ENCODE measurements at regions not wholly inside any gene's neighbourhood (a gene's known extent, or its start where the extent isn't known, plus 50 kb on each side); places are given as distances from the start of the nearest gene placed in this dataset.

DNA sequence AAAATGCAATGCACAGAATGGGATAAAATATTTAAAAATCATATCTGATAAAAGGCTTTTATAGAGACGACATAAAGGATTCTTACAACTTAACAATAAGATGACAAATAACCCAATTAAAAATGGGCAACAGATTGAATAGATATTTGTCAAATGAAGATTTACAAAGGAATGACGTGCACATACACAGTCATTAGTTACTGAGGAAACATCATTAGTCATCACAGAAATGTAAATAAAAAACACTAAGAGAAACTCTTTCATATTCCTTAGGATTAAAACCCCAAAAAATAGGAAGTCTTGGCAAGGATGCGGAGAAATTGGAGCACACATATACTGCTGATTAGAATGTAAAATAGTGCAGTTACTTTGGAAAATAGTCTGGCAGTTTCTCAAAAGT is 1886.0 kb upstream of the CDH6 start:
- TF ChIP-seq, protein P1, sequence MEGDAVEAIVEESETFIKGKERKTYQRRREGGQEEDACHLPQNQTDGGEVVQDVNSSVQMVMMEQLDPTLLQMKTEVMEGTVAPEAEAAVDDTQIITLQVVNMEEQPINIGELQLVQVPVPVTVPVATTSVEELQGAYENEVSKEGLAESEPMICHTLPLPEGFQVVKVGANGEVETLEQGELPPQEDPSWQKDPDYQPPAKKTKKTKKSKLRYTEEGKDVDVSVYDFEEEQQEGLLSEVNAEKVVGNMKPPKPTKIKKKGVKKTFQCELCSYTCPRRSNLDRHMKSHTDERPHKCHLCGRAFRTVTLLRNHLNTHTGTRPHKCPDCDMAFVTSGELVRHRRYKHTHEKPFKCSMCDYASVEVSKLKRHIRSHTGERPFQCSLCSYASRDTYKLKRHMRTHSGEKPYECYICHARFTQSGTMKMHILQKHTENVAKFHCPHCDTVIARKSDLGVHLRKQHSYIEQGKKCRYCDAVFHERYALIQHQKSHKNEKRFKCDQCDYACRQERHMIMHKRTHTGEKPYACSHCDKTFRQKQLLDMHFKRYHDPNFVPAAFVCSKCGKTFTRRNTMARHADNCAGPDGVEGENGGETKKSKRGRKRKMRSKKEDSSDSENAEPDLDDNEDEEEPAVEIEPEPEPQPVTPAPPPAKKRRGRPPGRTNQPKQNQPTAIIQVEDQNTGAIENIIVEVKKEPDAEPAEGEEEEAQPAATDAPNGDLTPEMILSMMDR (IDR thresholded peaks at IDR 0.05) = no peak
- TF ChIP-seq EZH2 (IDR thresholded peaks at IDR 0.05) = no peak
